ENCODE measurements at regions not wholly inside any gene's neighbourhood (a gene's known extent, or its start where the extent isn't known, plus 50 kb on each side); places are given as distances from the start of the nearest gene placed in this dataset.

DNA sequence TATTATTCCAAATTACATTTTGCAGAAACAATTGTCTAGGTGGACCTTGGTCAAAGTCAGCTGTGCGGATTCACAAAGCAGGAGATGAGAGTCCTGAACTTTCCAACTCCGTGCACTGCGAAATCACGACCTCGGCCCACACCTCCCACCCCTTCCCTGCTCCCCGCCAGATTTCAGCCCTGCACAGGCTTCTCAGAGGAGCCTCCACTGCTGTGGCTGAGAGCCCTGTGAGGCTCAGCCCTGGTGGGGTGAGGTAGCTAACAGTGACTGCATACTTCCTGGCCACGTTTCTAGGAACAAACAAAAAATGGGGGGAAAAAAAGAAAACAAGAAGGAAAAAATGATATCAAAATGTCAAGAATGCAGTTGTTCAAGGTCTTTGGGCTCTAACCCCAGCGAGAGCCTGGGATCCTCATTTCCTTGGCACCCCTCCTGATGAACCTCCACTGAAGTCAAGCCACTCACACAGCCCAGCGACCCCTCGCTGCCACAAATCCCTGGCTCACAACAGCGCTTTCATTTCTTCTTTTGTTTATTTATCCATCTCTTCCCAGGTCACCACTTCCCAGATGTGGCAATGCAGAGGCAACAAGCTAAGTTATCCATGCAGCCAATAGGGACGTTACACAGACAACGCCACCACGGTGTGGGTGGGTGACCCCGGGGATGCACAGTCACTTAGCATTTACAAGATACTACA lies 729.7 kb upstream of the ID2 start:
- DNase-seq = no peak

DNA sequence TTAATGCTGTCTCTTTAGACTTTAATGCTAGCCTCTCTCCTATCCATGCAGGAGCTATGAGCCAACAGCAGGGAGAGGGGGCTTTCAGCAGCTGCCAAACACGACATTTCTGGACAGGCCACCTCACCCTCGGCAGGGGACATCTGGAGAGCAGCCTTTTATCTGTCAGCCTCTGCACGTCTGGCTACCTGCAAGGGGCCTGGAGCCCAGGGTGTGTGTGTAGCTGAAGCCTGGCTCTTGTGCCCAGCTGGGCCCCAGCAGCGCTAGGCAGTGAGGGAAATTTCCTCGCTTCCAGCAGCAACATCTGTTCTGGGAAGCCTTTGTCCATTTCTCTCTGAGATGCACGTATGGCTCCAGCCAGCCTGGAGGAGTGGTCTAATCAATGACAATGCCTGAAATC lies 728.7 kb upstream of the ID2 start:
- DNase-seq = no peak

DNA sequence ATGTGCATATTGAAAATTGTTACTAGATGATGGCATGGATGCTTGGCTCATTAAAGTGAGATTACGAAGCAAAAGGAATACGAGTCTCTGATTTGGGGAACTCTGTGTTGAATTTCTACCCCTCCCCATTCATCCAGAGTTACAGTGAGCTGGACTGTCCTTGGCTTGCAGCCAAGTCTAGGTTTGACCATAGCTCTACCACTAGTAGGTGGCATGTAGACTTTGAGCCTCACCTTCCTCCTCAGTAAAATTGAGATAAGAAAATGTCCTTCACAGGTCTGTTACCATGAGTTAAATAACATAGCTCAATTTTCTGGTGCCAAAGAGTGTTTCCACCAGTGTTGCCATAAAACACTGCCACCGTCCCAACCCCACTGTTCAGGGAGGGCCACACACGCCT lies 727.6 kb upstream of the ID2 start:
- no peak for DNase-seq

DNA sequence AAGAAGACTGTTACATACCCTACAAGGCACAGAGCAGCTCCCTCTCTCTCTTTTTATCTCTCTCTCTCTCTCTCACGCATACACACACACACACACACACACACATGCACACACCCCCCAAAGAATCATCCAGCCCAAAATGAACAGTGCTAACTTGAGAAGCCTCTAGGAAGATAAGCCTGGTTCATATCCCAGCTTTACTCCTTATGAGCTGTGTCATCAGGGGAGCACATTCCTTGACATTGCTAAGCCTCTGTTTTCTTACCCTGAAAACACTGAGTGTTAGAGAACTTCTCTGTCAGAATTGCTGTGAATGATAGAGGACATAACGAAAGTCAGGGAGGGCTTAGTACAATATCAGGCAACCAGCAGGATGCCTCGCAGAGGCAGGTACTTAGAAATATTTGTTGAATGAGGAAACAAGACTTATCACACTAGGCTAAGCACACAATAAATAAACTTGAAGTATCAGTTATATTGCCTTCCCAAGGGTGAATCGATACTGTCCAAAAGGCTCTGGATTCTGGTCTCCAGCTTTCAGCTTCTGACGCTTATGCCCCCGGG lies 725.6 kb upstream of the ID2 start:
- DNase-seq = no peak

DNA sequence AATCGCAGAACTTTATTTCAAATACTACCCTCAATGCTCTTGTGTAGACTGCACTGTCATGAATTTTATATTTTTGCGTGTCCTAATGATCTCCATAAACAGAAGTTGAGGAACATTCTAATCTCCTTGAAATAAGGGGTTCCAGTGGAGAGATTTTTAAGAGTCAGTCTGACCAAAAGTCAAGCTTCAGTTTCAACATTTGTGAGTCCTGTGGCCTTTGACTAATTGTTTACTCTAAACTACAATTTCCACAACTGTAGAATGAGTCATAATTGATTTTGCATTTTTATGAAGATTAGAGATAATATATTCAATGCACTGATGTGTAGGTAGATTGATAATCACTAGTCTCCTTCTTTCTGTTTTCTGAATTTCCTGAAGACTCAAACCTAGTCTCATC lies 720.3 kb upstream of the ID2 start:
- DNase-seq = no peak

DNA sequence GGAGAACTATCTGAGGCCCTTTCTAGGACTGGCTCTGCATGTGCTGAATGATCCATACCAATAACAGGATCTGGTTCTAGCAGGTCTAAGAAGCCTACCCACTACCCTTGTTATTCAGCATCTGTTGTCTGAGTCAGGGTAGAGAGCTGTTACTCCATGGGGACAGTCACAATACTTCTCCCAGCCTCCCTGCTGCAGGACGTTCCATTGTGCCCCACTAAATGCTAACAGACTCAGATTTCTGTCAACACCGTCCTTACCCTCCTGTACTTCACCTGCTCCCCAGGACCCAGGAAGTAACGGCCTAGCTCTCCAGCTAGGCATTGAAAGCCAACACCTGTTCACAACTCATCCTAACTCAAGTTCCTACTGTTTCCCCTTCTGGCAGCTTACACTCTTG lies 719.7 kb upstream of the ID2 start:
- no peak for DNase-seq

DNA sequence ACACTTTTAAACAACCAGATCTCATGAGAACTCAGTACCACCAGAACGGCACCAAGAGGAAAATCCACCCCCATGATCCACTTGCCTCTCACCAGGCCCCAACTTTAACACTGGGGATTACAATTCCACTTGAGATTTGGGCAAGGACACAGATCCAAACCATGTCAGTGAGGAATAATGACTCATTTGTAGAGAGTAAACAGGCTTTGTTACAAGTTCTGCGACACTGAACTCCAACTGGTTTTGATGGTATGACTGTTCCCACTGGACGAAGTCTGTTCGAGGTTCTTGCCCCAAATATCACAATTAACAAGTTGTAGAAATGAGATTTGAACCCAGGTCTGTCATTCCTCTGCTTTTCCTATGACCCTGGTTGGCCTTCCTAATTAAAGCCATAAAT lies 718.1 kb upstream of the ID2 start:
- DNase-seq = no peak

DNA sequence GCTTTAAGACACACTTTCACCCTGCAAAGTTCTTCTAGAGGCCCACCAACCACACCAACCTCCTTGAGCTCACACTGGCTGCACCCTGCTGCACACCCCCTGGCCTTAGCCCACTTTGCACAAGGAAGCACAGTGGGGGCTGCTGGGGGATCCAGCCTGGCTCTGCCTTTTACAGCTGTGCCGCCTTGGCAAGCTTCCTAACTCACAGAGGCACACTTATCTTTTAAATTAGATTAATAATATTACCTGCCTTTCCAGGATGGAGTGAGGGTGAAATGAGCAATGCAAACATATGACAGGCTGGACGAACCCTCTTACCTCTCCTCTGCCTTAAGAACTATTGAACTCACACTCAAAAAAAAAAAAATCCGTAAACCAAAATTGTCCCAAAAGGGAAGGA lies 715.8 kb upstream of the ID2 start:
- DNase-seq = no peak

DNA sequence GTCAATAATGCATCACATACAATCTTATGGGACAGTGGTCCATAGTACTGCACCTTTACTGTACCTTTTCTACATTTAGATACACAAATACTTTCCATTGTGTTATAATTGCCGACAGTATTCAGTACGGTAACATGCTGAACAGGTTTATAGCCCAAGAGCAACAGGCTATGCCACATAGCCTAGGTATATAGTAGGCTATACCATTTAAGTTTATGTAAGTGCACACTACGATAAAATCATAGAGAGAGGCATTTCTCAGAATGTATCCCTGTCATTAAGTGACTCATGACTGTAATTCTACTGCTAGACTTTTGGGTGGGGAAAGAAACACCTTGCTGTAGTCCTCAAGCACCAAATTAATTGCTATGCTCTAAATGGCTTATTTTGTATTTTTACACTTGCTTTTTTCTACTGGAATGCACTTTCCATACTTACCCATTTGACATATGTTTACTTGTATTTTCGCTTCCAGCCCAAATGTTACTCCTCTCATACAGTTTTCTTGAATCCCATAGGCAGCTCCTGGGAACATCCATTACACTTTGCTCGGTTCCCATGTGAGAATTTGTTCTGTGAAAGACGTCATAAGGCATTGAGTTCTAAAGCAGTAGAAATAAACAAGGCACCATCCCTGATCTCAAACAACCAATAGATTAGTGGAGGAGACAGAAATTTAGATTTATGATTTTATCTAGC lies 714.0 kb upstream of the ID2 start:
- no peak for DNase-seq

DNA sequence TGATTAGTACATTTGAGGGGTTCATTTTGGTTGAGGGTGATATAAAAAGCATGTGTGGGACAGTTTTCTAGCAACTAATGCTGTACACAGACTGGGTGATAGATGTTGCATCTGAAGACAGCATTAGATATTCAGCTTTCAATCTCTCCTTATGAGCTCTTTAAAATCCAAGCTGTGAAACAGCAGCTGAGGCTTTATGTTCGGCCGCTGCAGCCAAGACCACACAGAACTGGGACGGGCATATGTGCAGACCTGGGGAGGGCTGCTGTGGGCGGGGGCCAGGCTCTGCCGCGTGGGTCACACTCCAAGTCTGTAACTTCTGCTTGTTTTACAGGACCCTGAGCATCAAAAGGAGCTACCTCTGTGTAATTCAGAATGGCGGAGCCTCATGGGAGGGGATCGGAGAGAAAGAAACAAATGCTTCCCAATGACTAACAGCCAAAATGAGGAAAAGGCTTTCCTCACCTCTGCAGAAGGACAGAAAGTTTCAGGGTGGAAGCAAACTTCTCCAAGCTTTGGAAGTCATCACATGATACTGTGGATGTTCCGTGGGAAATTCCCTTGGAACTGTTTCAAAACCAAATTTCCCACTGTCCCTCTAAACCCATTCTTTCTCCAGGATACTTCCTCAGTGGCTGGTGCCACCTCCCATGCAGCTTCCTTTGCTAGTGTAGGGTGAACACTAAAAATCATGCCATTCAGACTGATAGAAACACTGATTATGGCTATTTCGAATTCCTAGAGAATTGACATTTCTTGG lies 711.9 kb upstream of the ID2 start:
- no peak for DNase-seq

DNA sequence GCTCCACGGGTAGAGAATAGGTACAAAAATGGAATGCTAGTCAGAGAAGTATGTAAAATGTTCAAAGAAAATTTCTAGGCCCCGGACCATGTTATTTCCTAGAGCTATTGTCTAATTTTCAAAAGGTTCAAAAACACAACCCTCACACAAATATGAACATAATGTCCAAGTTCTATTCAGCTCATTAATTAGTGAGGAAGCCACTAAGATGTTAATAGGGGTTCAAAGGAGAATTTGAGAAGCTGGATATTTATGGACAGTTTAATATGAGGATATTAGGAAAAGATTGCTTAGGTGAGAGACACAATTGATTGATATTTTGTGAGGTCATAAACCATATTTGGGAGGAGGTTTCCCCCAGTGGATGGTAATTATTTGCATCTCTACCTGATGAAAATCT lies 710.6 kb upstream of the ID2 start:
- DNase-seq = no peak

DNA sequence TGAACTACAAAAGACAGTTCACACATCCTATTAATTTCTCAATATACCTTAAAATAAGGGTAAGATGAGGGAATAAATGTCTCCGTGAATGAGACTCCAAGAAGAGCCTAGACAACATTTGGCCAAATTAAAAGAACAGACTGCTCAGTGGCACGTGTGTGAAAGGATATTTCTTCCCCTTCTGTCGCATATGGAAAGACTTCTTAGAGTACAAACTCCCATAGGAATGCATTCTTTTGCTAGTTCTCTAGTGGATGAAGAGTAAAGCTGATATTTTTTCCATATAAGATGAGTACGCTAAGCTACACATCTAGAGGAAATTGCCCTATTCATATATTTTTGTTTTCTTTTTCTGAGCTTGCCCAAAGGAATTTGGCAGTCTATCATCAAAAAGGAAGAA lies 710.0 kb upstream of the ID2 start:
- DNase-seq = no peak

DNA sequence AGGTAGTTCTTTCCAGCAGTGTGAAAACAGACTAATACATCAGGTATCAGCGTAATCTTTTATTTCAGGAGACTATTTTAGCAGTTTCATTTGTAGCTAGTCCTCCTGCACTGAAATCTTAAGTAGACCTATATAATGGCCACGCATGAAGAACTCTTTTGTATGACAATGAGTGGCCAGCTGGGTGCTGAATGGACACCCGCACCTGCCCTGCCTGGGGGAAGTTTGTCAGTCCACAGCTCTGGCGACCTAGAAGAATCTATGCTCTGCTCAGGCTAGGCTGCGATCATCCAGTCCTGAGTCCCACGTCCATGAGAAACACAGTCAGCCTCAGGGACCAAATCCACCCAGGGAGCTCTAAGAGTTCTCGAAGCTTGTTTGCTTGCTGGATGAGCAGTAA lies 709.2 kb upstream of the ID2 start:
- no peak for DNase-seq

DNA sequence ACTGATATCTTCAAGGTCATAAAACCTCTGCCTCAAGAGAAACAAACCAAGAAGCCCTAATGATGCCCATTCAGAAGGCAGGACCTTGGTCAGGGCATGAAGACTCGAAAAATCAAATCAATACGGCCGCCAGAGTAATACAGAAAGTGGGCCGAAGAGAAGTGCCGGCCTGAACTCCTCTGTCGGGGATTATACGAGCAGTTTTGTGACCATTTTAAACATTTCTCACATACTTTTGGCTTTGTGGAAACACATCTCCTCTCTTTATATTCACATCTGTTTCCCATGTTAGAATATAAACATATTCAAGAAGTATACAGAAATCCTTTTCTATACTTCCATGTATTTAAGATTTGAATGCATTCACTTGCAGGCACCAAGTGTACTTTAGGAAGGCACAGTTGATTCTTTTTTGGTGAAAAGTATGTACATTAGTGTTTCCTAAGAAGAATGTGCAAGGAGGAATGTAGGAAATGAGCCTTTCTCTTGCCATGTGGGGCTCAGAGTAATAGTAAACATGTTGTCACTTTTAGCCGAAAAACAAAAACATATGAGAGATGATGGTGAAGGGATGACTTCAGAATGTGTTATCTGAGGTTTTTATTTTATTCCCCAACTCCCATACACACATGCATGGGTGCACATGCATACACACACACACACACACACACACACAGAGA lies 707.9 kb upstream of the ID2 start:
- DNase-seq = no peak

DNA sequence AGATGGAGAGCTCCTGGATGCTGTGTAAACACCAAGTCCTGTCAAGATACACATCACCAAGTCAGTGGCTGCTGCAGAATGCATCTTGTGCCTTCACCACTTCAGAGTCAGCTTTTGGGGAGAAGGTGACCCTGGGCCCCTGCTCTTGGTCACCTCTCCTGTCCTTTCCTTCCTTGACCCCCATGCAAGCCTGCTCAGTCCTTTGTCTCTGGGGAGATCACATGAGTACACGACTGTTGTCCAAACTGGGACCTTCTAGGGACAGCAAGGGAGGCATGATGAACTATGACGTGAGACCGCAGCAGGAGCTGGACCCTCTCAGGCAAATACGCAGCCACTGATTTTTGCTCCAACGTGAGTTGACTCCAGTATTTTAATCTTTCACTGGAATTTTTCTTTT lies 706.9 kb upstream of the ID2 start:
- DNase-seq = no peak

DNA sequence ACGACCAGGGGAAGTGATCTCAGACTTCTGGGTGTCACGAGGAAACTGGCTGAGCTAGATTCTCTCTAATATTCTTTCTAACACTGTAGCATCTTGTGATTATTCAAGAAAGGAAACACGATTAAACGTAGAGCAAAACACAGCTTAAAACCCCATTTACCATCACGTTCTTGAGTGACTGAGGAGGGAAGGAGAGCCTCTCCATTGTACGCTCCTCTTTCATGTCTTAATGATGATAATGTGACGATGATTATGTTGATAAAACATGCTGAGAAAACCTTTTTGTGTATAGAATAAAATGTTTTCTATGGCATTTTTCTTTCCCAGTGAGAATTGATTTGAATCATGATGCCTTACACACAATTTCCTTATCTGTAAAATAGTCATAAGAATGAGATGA lies 705.6 kb upstream of the ID2 start:
- no peak for DNase-seq

DNA sequence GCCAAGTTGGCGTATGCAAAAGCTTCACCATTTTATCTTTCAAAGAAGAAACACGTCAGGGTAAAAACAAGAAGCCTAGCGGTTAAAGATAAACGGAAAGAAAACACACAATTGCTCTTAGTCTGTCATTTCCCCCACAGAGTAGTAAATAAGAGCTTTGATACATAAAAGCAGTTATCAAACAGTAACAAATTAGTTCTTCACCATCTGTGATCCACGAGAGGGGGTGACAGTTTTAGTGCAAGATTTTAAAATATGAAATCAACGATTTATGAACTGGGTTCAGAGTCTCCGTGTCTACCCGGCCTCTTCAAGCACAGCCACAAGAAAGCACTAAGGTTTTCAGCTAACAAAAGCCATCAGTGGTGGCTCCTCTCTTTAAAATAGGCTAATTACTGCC lies 703.9 kb upstream of the ID2 start:
- no peak for DNase-seq

DNA sequence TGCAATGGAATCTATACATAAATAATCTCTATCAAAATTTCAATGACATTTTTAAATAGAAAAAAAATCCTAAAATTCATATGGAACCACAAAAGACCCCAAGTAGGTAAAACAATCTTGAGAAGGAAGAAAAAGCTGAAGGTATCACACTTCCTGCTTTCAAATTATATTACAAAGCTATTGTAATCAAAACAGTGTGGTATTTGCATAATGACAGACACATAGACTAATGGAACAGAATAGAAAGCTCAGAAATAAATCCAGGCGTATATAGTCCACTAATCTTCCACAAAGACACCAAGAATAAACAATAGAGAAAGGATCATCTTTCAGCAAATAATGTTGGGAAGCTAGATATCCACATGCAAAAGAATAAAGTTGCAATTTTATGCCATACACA lies 699.8 kb upstream of the ID2 start:
- no peak for DNase-seq

DNA sequence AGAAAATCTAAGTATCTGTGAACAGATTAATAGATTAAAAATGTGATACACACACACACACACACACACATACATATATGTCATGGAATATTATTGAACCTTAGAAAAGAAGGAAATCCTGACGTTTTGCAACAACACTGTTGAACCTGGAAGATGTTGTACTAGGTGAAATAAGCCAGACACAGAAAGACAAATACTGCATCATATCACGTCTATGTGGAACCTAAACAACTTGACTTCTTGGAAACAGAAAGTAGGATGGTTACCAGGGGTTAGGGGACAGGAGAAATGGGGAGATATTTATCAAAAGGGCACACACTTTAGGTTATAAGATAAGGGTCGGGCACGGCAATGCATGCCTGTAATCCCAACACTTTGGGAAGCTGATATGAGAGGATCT lies 698.4 kb upstream of the ID2 start:
- DNase-seq = no peak

DNA sequence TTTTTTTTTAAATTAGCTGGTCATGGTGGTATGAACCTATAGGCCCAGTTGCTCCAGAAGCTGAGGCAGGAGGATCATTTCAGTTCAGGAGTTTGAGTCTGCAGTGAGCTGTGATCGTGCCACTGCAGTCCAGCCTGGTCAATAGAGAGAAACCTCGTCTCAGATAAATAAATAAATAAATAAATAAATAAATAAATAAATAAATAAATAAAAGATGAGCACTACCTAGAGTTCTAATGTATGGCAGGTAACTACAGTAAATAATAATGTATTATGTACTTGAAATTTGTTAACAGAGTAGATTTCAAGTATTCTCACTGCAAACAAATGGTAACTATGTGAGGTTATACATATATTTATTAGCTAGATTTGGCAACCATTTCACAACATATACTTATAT lies 697.9 kb upstream of the ID2 start:
- no peak for DNase-seq

DNA sequence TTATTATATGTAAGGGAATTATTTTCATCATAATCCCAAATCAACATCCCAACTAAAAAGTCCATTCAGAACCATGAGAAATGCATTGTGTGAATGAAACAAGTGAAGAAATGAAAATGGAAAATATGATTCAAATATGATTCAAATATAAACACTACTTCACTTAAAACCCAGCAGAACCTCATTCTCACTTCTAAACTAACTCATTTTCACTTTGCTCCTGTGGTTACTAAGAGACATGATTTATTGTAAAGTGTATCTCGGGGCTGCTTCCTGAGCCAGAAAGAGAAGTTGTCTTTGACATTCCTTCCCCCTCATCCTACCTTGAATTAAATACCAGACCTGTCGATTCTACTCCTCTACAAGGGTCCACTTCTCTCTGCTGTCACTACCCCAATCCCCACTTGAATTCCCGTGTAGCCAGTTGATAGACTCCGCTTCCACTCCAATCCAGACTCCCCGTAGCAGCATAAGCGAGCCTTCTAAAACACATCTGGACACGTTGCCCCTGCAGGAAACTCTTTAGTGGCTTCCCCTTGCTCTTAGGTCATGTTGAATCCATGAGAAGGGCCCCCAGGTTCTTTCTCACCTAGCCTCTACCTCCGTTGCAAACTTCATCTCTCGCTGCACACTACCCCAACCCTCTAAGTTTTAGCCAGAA lies 697.0 kb upstream of the ID2 start:
- no peak for DNase-seq

DNA sequence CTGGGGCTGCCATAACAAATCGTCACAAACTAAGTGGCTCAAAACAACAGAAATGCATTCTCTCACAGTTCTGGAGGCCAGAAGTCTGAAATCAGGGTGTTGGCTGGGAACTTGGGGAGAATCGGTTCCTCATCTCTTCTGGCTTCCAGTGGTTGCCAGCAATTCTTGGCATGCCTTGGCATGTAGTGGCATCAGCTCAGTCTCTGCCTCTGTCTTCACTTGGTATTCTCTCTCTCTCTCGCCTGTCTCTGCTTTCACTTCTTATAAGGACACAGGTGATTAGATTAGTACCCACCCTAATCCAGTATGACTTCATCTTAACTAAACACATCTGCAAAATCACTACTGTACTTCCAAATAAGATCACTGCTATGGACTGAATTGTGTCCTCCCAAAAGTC lies 695.4 kb upstream of the ID2 start:
- no peak for DNase-seq

DNA sequence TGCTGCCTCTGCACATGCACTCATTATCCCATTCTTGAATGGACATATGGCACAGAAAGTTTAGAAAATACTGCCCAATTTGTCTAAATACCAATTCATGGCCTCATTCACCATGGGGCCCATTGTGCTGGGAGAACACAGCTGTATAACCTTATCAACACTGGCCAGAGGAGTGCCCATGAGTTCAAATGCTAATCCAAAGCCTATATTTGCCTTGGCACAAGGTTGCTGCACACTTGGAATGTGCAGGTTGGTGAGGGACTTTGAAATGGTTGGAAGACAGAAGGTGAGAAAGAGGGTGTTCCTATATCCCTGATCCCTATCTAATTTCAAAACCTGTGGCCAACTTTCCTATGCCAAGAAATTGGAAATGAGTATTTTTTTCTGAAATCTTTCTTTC lies 693.9 kb upstream of the ID2 start:
- DNase-seq = no peak
